CD14-positive monocyte (primary cell): ENCODE measurements at regions not wholly inside any gene's neighbourhood (a gene's known extent, or its start where the extent isn't known, plus 50 kb on each side); places are given as distances from the start of the nearest gene placed in this dataset.

Experiments used
- DNase-seq, 3 donors: peaks; one replicate each; pipeline ENCODE4 v3.0.0-alpha.2; 2011 to 2022
- H2AFZ ChIP-seq: 2 replicates; pipeline ENCODE4 v1.6.0; 2012; ENCODE audit warnings: mild to moderate bottlenecking, low read depth, low read length, inconsistent platforms; ENCODE audit not compliant: insufficient read depth, poor library complexity, severe bottlenecking
- H3K27ac ChIP-seq, 2 donors: 1 replicate in 1 of 2; 2 replicates in 1 of 2; pipeline ENCODE4 v1.5.1; 2012 to 2013; ENCODE audit warnings: low read length in 2 of 2, control low read depth in 1 of 2, inconsistent platforms in 1 of 2, low read depth in 1 of 2, mild to moderate bottlenecking in 1 of 2
- H3K27me3 ChIP-seq, 2 donors: one replicate each; pipeline versions ENCODE4 v1.6.0 to v1.6.1; 2011 to 2013; ENCODE audit warnings: low read length in 2 of 2; ENCODE audit not compliant: control insufficient read depth in 2 of 2, insufficient read depth in 2 of 2
- H3K36me3 ChIP-seq, 2 donors: replicated peaks in 1 of 2; 1 replicate in 1 of 2; 2 replicates in 1 of 2; pipeline versions ENCODE4 v1.5.1 to v1.6.1; 2012 to 2013; ENCODE audit warnings: low read length in 2 of 2, control low read depth in 1 of 2, inconsistent platforms in 1 of 2, mild to moderate bottlenecking in 1 of 2; ENCODE audit not compliant: insufficient read depth in 2 of 2, control insufficient read depth in 1 of 2
- H3K4me1 ChIP-seq, 2 donors: 1 replicate in 1 of 2; 2 replicates in 1 of 2; pipeline versions ENCODE4 v1.5.1 to v1.6.1; 2012 to 2013; ENCODE audit warnings: low read length in 2 of 2, control low read depth in 1 of 2, inconsistent platforms in 1 of 2, mild to moderate bottlenecking in 1 of 2, moderate library complexity in 1 of 2; ENCODE audit not compliant: insufficient read depth in 2 of 2, control insufficient read depth in 1 of 2
- H3K4me2 ChIP-seq: replicated peaks from 2 replicates; pipeline ENCODE3; 2012; ENCODE audit warnings: low read length, moderate library complexity, mild to moderate bottlenecking; ENCODE audit not compliant: poor library complexity, severe bottlenecking; ENCODE audit errors: extremely low read depth
- H3K4me3 ChIP-seq, 3 experiments: fragments of 200-600 bp in 1 of 3; sonication (generic) in 1 of 3; replicated peaks in 1 of 3; 1 replicate in 2 of 3; 2 replicates in 1 of 3; pipeline ENCODE4 v1.5.1; 2011 to 2013; ENCODE audit warnings: low read length in 3 of 3, mild to moderate bottlenecking in 3 of 3, control low read depth in 2 of 3, low read depth in 2 of 3, inconsistent platforms in 1 of 3, moderate library complexity in 1 of 3
- H3K79me2 ChIP-seq: 2 replicates; pipeline ENCODE4 v1.6.0; 2012; ENCODE audit warnings: mild to moderate bottlenecking, control low read depth, inconsistent platforms, low read length, moderate library complexity; ENCODE audit not compliant: insufficient read depth
- H3K9ac ChIP-seq: 2 replicates; pipeline ENCODE4 v1.6.0; 2017; ENCODE audit warnings: low read length, mild to moderate bottlenecking; ENCODE audit not compliant: insufficient read depth, poor library complexity, severe bottlenecking
- H3K9me3 ChIP-seq, 2 donors: replicated peaks in 1 of 2; 1 replicate in 1 of 2; 2 replicates in 1 of 2; pipeline versions ENCODE4 v1.5.1 to v1.6.1; 2012 to 2013; ENCODE audit warnings: low read length in 2 of 2, control low read depth in 1 of 2; ENCODE audit not compliant: control insufficient read depth in 1 of 2, insufficient read depth in 1 of 2
- H4K20me1 ChIP-seq: 2 replicates; pipeline ENCODE4 v1.6.0; 2012; ENCODE audit warnings: mild to moderate bottlenecking, low read length, control low read depth, moderate library complexity; ENCODE audit not compliant: insufficient read depth
- H3K27ac Mint-ChIP-seq, 7 donors: one replicate each; pipeline ENCODE4 v1.8.0; 2020; ENCODE audit warnings: mild to moderate bottlenecking in 7 of 7, mixed read lengths in 7 of 7, moderate library complexity in 6 of 7, inconsistent platforms in 2 of 7
- H3K27me3 Mint-ChIP-seq, 3 donors: one replicate each; pipeline ENCODE4 v1.8.0; 2021 to 2022; ENCODE audit warnings: low read depth in 3 of 3, mild to moderate bottlenecking in 3 of 3, mixed read lengths in 3 of 3, moderate library complexity in 3 of 3, inconsistent platforms in 1 of 3
- H3K36me3 Mint-ChIP-seq, 2 donors: one replicate each; pipeline ENCODE4 v1.8.0; 2020; ENCODE audit warnings: mixed read lengths in 2 of 2, inconsistent platforms in 1 of 2, mild to moderate bottlenecking in 1 of 2
- H3K4me1 Mint-ChIP-seq: one replicate; pipeline ENCODE4 v1.8.0; 2020; ENCODE audit warnings: mild to moderate bottlenecking, mixed read lengths
- H3K4me3 Mint-ChIP-seq, 2 donors: one replicate each; pipeline ENCODE4 v1.8.0; 2020; ENCODE audit warnings: mild to moderate bottlenecking in 2 of 2, mixed read lengths in 2 of 2, moderate library complexity in 1 of 2
- H3K9me3 Mint-ChIP-seq, 7 donors: one replicate each; pipeline ENCODE4 v1.8.0; 2020 to 2022; ENCODE audit warnings: mixed read lengths in 7 of 7, mild to moderate bottlenecking in 6 of 7, moderate library complexity in 6 of 7, inconsistent platforms in 2 of 7
- WGBS: methylation state at CpG from one replicate; pipeline ENCODE4 v1.1.5; 2013; ENCODE audit warnings: missing lambda C conversion rate; ENCODE audit not compliant: insufficient coverage; 5-methylcytosine and 5-hydroxymethylcytosine counted together
- intact Hi-C, 2 donors: fragments of 100-400 bp; cut with micrococcal nuclease; formaldehyde crosslinking; loops; one replicate each; pipeline versions ENCODE4 v1.15.0 to v1.15.1; 2023
- TF ChIP-seq, protein P1 (sequence below): fragments of 200-600 bp; IDR thresholded peaks from one replicate; pipeline ENCODE4 v1.8.0; 2022; ENCODE audit warnings: antibody characterized with exemption, mild to moderate bottlenecking

DNA sequence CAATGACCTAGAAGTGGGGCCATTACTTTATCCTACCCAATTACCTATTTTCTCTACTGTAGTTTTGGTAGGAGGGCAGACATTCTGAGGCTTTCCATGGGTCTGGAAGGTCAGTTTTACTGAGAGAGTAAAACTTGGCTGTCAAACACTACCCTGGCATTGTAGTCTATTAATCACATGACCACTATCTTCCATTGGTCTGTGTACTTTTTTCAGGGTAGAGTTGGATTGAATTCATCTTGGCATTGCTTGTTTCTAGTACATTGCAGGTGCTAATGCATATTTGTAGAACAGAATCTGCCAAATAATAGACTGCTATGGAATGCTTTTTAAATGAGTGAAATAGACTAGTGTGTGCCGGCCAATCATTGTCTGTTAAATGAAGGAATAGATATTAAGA, 271.9 kb downstream of the STIM2 start:
- no peaks in the 10 kb centered on the region for H3K79me2 ChIP-seq
- TF ChIP-seq, protein P1, sequence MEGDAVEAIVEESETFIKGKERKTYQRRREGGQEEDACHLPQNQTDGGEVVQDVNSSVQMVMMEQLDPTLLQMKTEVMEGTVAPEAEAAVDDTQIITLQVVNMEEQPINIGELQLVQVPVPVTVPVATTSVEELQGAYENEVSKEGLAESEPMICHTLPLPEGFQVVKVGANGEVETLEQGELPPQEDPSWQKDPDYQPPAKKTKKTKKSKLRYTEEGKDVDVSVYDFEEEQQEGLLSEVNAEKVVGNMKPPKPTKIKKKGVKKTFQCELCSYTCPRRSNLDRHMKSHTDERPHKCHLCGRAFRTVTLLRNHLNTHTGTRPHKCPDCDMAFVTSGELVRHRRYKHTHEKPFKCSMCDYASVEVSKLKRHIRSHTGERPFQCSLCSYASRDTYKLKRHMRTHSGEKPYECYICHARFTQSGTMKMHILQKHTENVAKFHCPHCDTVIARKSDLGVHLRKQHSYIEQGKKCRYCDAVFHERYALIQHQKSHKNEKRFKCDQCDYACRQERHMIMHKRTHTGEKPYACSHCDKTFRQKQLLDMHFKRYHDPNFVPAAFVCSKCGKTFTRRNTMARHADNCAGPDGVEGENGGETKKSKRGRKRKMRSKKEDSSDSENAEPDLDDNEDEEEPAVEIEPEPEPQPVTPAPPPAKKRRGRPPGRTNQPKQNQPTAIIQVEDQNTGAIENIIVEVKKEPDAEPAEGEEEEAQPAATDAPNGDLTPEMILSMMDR = no peak
- H3K4me2 ChIP-seq = no peak overlapping the region
- no peak overlapping the region for H3K9ac ChIP-seq
- H2AFZ ChIP-seq = no peak overlapping the region
- no peaks in the 10 kb centered on the region for H3K4me1 ChIP-seq
- H3K27me3 ChIP-seq = no peaks in the 10 kb centered on the region
- no peaks in the 10 kb centered on the region for H3K36me3 ChIP-seq
- no peak overlapping the region for H3K4me3 ChIP-seq
- Mint-ChIP-seq H3K4me1 (no peaks in the 10 kb centered on the region), H3K36me3 (no peaks in the 10 kb centered on the region), H3K9me3 (peaks cover 3 to 20% (median 9%) of the 10 kb centered on the region in 7 donors), H3K27me3 (peaks cover 1 to 7% (median 2%) of the 10 kb centered on the region in 3 donors), H3K4me3 (no peak overlapping the region), H3K27ac (no peak overlapping the region)
- H4K20me1 ChIP-seq = no peaks in the 10 kb centered on the region
- WGBS = no CpG with 5 or more reads among the region's 1 CpG
- no peak for DNase-seq
- intact Hi-C loops = no loop called here
- no peak overlapping the region for H3K27ac ChIP-seq
- H3K9me3 ChIP-seq = peaks cover 0 to 10% of the 10 kb centered on the region in 2 donors

DNA sequence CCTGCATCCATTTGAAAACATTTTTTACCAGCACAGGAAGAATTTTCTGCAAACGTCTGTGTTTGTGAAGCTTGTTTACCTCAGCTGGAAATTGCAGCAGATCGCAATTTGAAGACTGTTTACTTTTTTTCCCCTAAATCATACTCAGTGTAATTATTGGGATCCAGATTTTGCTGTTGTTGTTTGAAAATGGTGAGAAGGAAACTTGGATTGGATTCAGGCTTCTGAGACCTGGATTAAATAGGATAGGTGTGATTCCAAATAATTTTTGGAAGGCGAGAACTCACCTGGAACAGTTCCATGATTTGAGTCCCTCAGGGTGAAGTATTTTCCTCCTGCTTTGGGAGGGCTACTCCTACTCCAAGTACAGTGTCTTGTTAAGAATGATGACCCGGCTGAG, 279.8 kb downstream of the STIM2 start:
- H3K4me2 ChIP-seq = no peak overlapping the region
- no peaks in the 10 kb centered on the region for H4K20me1 ChIP-seq
- H3K9me3 ChIP-seq = no peaks in the 10 kb centered on the region
- no peak overlapping the region for H2AFZ ChIP-seq
- H3K4me1 ChIP-seq = no peaks in the 10 kb centered on the region
- no peaks in the 10 kb centered on the region for H3K36me3 Mint-ChIP-seq
- H3K27ac ChIP-seq = no peak overlapping the region
- no peaks in the 10 kb centered on the region for H3K36me3 ChIP-seq
- H3K9ac ChIP-seq = no peak overlapping the region
- H3K27me3 Mint-ChIP-seq = peaks cover 0 to 5% (median 2%) of the 10 kb centered on the region in 3 donors
- intact Hi-C loops = no loop called here
- DNase-seq = no peak
- no peaks in the 10 kb centered on the region for H3K27me3 ChIP-seq
- TF ChIP-seq, protein P1 = no peak
- no peak overlapping the region for H3K27ac Mint-ChIP-seq
- H3K4me3 ChIP-seq = no peak overlapping the region
- no peaks in the 10 kb centered on the region for H3K4me1 Mint-ChIP-seq
- H3K79me2 ChIP-seq = no peaks in the 10 kb centered on the region
- H3K4me3 Mint-ChIP-seq = no peak overlapping the region
- WGBS = no CpG with 5 or more reads among the region's 4 CpGs
- peaks cover 0 to 21% (median 3%) of the 10 kb centered on the region in 7 donors for H3K9me3 Mint-ChIP-seq
